ES-I3 (cell line): ENCODE measurements at regions not wholly inside any gene's neighbourhood (a gene's known extent, or its start where the extent isn't known, plus 50 kb on each side); places are given as distances from the start of the nearest gene placed in this dataset.
"Not testable (repeated sequence)": the region's sequence is repeated elsewhere in the genome, so short reads cannot be mapped to it uniquely, and the experiment has no call there.

Source experiments
- H3K36me3 ChIP-seq: 2 replicates; pipeline ENCODE4 v1.6.1; 2013; ENCODE audit warnings: mild to moderate bottlenecking, low read length, control low read depth, moderate library complexity; ENCODE audit not compliant: insufficient read depth
- H3K4me1 ChIP-seq: 2 replicates; pipeline ENCODE4 v1.6.1; 2013; ENCODE audit warnings: mild to moderate bottlenecking, control low read depth, low read length; ENCODE audit not compliant: insufficient read depth
- H3K9ac ChIP-seq: 2 replicates; pipeline ENCODE4 v1.6.1; 2013; ENCODE audit warnings: low read depth, mild to moderate bottlenecking, low read length, moderate library complexity
- H3K9me3 ChIP-seq: 2 replicates; pipeline ENCODE4 v1.6.1; 2013; ENCODE audit warnings: mild to moderate bottlenecking, low read length, moderate library complexity; ENCODE audit not compliant: control insufficient read depth, insufficient read depth

DNA sequence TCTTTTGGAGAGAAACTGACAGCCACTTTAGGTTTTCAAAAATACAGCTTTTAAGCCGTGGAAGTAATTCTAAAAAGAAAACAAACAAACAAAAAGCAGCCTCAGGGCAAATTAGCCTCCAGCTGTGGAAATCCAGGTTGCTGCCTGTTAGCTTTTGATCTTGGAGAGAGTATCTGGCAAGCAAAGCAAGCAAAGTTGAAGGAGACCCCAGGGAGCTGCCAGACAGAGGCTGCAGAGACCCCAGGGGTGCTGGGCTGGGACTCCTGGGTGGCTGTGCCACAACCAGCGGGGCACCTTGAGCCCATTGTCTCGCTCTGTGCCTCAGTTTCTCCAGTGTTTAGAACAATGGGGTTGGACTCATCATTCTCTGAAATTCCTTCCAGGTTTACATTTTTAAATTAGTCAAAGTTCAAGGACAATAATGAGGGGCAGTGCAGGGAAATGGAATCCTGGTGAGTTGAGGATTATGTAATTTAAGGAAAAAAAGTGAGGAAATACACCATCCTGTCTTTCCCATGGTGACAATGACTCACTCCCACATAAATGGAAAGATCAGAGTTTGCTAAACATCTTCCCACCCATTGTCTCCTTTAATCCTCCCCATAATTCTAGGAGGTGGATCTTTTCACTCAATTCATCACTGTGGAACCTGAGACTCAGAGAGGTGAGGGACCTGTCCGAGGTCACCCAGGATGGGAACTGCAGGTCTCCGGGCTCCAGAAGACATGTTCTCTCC lies 480.5 kb downstream of the MATN1 start:
- H3K9ac ChIP-seq: no peak overlapping the region

GRCh38 chr1:30242168-30242567 lies 481.2 kb downstream of the MATN1 start:
- Histone ChIP-seq H3K9ac (no peak overlapping the region), H3K4me1 (peaks cover 13% of the 10 kb centered on the region), H3K9me3 (no peaks in the 10 kb centered on the region), H3K36me3 (no peaks in the 10 kb centered on the region)

More for the DNA sequence above, 480.5 kb downstream of the MATN1 start:
- no peaks in the 10 kb centered on the region for H3K9me3 ChIP-seq
- H3K4me1 ChIP-seq: peaks cover 13% of the 10 kb centered on the region
- H3K36me3 ChIP-seq: no peaks in the 10 kb centered on the region

- H3K36me3 ChIP-seq: no peaks in the 10 kb centered on the region
- H3K4me1 ChIP-seq: peaks cover 13% of the 10 kb centered on the region
- no peaks in the 10 kb centered on the region for H3K9me3 ChIP-seq
- no peak overlapping the region for H3K9ac ChIP-seq
Measured at GRCh38 chr1:30241681-30242080, 481.7 kb downstream of the MATN1 start.

DNA sequence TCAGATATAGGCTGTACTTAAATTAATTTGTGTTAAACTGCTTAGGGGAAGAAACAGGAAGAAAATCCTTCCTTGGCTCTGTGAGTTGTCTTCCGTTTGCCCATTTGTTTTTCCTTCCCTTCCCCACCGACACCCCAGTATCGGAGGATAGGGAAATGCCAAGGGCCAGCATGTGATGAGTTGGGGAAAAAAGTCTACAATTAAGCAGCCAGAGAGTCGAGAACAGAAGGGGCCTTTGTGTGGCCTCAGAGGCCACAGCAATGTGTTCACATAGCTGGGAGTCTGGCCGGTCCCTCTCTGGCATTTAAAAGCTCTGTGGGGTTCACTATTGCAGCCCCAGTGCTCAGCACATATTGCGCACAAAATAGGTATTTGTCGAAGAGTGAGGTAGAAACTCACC lies 489.3 kb downstream of the MATN1 start:
- H3K9me3 ChIP-seq: no peaks in the 10 kb centered on the region
- no peaks in the 10 kb centered on the region for H3K4me1 ChIP-seq
- H3K9ac ChIP-seq: no peak overlapping the region

GRCh38 chr1:30232288-30232899 lies 491.0 kb downstream of the MATN1 start:
- no peaks in the 10 kb centered on the region for H3K4me1 ChIP-seq
- no peaks in the 10 kb centered on the region for H3K36me3 ChIP-seq
- no peaks in the 10 kb centered on the region for H3K9me3 ChIP-seq
- H3K9ac ChIP-seq: no peak overlapping the region

More for the DNA sequence above, 489.3 kb downstream of the MATN1 start:
- no peaks in the 10 kb centered on the region for H3K36me3 ChIP-seq

DNA sequence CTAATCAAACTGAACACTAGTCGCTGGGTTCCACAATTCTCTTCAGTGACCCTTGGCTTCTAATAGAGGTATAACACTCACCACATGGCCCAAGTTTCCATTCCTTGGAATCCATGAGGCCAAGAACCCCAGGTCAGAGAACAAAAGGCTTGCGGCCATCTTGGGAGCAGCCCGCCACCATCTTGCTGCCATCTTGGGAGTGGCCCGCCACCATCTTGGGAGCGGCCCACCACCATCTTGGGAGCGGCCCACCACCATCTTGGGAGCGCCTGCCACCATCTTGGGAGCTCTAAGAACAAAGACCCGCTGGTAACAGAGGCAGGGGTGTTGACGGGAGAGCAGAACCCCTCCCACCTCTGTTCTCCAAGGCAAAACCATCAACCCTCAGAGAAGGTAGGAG lies 493.4 kb downstream of the MATN1 start:
- H3K9me3 ChIP-seq: no peaks in the 10 kb centered on the region
- no peak overlapping the region for H3K9ac ChIP-seq
- H3K4me1 ChIP-seq: no peaks in the 10 kb centered on the region
- H3K36me3 ChIP-seq: no peaks in the 10 kb centered on the region

- H3K4me1 ChIP-seq: no peaks in the 10 kb centered on the region
- H3K9ac ChIP-seq: no peak overlapping the region
- no peaks in the 10 kb centered on the region for H3K9me3 ChIP-seq
- no peaks in the 10 kb centered on the region for H3K36me3 ChIP-seq
Measured at GRCh38 chr1:30229557-30229956, 493.8 kb downstream of the MATN1 start.

DNA sequence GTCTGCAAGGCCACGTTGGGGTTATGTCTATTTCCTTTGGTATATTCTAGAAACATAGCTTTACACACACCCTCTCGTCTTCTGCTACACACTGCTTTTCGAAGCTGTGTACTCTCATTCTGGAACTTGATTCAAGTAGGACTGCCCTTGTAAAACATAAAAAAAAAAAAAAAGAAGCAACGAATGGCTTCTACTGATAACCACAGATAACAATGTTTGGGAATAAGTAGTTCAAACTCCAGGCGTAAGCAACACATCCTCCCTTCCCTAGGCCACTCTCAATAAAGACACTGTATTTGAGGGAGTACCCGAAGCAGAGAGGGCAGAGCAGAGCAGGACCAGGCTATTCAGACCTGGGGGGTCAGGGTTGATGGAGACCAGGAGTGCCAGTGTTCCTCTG lies 496.7 kb downstream of the MATN1 start:
- Histone ChIP-seq H3K9ac (no peak overlapping the region), H3K9me3 (no peaks in the 10 kb centered on the region), H3K4me1 (no peaks in the 10 kb centered on the region), H3K36me3 (no peaks in the 10 kb centered on the region)

DNA sequence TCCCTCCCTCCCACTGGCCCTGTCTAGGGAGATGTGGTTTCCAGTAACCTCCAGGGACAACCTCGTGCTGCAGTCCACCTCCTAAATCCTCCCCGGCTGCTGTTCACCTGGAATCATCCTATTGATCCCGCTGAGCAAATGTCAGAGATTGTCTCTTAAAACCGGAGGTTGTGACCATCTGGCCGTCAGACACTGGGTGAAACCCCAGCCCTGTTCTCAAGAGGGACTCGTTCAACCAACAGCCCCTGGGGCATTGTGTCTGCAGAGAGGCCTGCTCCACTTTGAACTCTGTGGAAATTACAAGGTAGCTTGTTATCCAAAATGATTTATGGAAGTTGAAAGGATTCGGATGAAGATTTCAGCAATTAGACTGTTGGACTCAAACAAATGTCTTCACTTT lies 498.0 kb downstream of the MATN1 start:
- Histone ChIP-seq H3K4me1 (no peaks in the 10 kb centered on the region), H3K9me3 (no peaks in the 10 kb centered on the region), H3K36me3 (no peaks in the 10 kb centered on the region), H3K9ac (no peak overlapping the region)

DNA sequence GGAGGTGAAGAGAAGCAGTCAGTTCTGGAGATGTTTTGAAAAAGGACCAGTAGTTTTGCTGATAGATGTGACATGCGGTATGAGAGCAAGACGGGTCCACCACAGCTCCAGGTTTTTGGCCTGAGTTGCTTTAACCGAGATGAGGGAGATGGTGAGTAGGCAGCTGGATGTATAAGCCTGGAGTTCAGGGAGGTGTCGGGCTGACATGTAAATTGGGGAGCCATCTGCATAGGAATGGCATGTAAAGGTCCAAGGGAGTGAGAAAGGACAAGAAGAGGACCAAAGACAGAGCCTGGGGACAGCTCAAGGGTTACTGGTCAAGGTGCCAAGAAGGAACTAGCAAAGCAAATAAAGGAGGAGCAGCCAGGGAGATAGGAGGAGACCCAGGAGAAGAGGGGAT lies 503.7 kb downstream of the MATN1 start:
- no peaks in the 10 kb centered on the region for H3K9me3 ChIP-seq
- H3K36me3 ChIP-seq: no peaks in the 10 kb centered on the region
- H3K9ac ChIP-seq: no peak overlapping the region
- no peaks in the 10 kb centered on the region for H3K4me1 ChIP-seq

- Histone ChIP-seq H3K4me1 (no peaks in the 10 kb centered on the region), H3K9ac (no peak overlapping the region), H3K9me3 (no peaks in the 10 kb centered on the region), H3K36me3 (no peaks in the 10 kb centered on the region)
Measured at GRCh38 chr1:30218438-30218837, 504.9 kb downstream of the MATN1 start.

DNA sequence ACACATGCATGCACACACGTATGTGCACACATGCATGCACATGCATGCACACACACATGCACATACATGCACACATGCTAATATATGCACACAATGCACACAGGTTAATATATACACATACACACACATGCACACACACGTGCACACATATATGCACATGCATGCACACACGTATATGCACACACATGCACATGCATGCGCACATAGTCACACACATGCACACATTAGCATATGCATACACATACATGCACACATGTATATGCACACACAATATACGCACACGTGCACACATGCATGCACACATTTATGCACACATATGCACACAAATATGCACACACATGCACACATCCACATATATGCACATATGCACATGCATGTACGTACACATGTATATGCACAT lies 506.8 kb downstream of the MATN1 start:
- Histone ChIP-seq H3K9ac (no peak overlapping the region), H3K36me3 (no peaks in the 10 kb centered on the region), H3K4me1 (no peaks in the 10 kb centered on the region), H3K9me3 (no peaks in the 10 kb centered on the region)

GRCh38 chr1:30213936-30214335 lies 509.4 kb downstream of the MATN1 start:
- H3K9me3 ChIP-seq: no peaks in the 10 kb centered on the region
- H3K9ac ChIP-seq: no peak overlapping the region
- no peaks in the 10 kb centered on the region for H3K4me1 ChIP-seq
- no peaks in the 10 kb centered on the region for H3K36me3 ChIP-seq

GRCh38 chr1:30207962-30208361 lies 515.4 kb downstream of the MATN1 start:
- H3K4me1 ChIP-seq, H3K9me3 ChIP-seq, H3K9ac ChIP-seq, H3K36me3 ChIP-seq: not testable (repeated sequence)

DNA sequence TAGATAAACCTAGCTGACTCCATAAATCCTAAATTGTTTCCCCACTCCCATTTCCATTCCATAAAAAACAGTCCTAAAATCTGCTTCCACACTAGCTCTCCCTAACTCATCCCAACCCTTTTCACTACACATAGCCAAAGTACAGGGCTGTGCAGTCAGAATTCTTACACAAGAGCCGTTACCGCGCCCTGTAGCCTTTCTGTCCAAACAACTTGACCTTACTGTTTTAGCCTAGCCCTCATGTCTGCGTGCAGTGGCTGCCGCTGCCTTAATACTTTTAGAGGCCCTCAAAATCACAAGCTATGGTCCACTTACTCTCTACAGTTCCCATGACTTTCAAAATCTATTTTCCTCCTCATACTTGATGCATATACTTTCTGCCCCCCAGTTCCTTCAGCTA lies 516.8 kb downstream of the MATN1 start:
- H3K9me3 ChIP-seq, H3K9ac ChIP-seq: not testable (repeated sequence)

More for the DNA sequence above, 516.8 kb downstream of the MATN1 start:
- H3K36me3 ChIP-seq, H3K4me1 ChIP-seq: not testable (repeated sequence)
